ENCODE measurements at regions not wholly inside any gene's neighbourhood (a gene's known extent, or its start where the extent isn't known, plus 50 kb on each side); places are given as distances from the start of the nearest gene placed in this dataset.

GRCh38 chr6:128822271-128822670, 60.7 kb upstream of the LAMA2 start:
- TF ChIP-seq CTCF (IDR thresholded peaks at IDR 0.05) (no peak), POLR2A (IDR thresholded peaks at IDR 0.05) (no peak)
